Breast epithelium (tissue), 4 donors: ENCODE measurements at regions not wholly inside any gene's neighbourhood (a gene's known extent, or its start where the extent isn't known, plus 50 kb on each side); places are given as distances from the start of the nearest gene placed in this dataset.
"Not testable (repeated sequence)": the region's sequence is repeated elsewhere in the genome, so short reads cannot be mapped to it uniquely, and the experiment has no call there.

Source experiments
- DNase-seq, 2 donors: peaks; one replicate each; pipeline ENCODE4 v3.0.0-alpha.2; 2019; ENCODE audit warnings: low spot score in 2 of 2
- H3K27ac ChIP-seq, 2 donors: fragments of 200-600 bp; sonication (generic) in 1 of 2; one replicate each; pipeline ENCODE4 v1.5.1; 2016 to 2019; ENCODE audit warnings: mild to moderate bottlenecking in 1 of 2
- H3K27me3 ChIP-seq, 2 donors: fragments of 200-600 bp; sonication (generic) in 1 of 2; one replicate each; pipeline versions ENCODE4 v1.5.1 to v1.6.0; 2017 to 2019; ENCODE audit warnings: control low read depth in 1 of 2, mild to moderate bottlenecking in 1 of 2
- H3K36me3 ChIP-seq: fragments of 200-600 bp; one replicate; pipeline ENCODE4 v1.5.1; 2019
- H3K4me1 ChIP-seq, 2 donors: fragments of 200-600 bp; sonication (generic); one replicate each; pipeline ENCODE4 v1.5.1; 2016 to 2019; ENCODE audit warnings: control low read depth in 1 of 2
- H3K4me3 ChIP-seq, 3 donors: fragments of 200-600 bp; sonication (generic); 1 replicate in 2 of 3; 2 replicates in 1 of 3; pipeline ENCODE4 v1.5.1; 2016 to 2019; ENCODE audit warnings: mild to moderate bottlenecking in 3 of 3, moderate library complexity in 2 of 3
- H3K9me3 ChIP-seq, 2 donors: fragments of 200-600 bp; sonication (generic) in 1 of 2; one replicate each; pipeline ENCODE4 v1.5.1; 2016 to 2019; ENCODE audit warnings: control low read depth in 1 of 2
- POLR2A ChIP-seq: fragments of 450-650 bp; IDR thresholded peaks from one replicate; pipeline ENCODE4 v1.6.1; 2016; ENCODE audit warnings: antibody characterized with exemption, mild to moderate bottlenecking, moderate library complexity
- POLR2AphosphoS5 ChIP-seq, 3 donors: sonication (generic); formaldehyde crosslinking; IDR thresholded peaks; one replicate each; pipeline ENCODE4 v1.6.1; 2017; ENCODE audit warnings: antibody characterized with exemption in 3 of 3
- intact Hi-C: fragments of 100-400 bp; cut with DNase I; formaldehyde crosslinking; loops from one replicate; pipeline ENCODE4 v1.15.1; 2023; ENCODE audit warnings: low total_unique reads
- TF ChIP-seq, protein P1 (sequence below), 3 donors: fragments of 450-650 bp; IDR thresholded peaks; one replicate each; pipeline ENCODE4 v1.5.1; 2016 to 2017; ENCODE audit warnings: antibody characterized with exemption in 3 of 3, mild to moderate bottlenecking in 3 of 3, moderate library complexity in 3 of 3

DNA sequence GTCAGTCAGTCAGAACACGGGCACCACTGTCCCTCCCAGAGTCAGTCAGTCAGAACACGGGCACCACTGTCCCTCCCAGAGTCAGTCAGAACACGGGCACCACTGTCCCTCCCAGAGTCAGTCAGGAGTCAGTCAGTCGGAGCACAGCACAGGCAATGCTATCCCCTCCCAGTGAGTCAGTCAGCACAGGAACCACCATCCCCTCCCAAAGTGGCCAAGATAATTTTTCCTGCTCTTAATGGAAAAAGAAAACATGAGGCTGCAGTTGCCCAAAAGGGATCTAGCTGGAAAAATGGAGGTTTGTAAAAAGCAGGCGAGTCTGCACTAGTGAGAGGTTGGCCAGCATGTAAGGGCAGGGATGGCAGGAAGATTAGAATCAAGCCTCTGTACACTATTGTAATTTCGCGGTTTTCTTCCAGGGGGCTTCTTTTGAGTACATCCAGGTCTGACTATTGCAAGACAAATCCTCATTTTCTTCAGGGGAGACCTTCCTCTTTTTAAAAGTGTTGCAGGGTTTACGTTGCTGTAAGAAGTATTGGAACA lies 213.8 kb downstream of the SIPA1L2 start:
- Histone ChIP-seq H3K36me3 (no peaks in the 10 kb centered on the region), H3K27ac (no peak overlapping the region), H3K4me3 (peak overlapping the region in 1 of 3 donors; percentile 19), H3K9me3 (no peaks in the 10 kb centered on the region), H3K27me3 (no peaks in the 10 kb centered on the region), H3K4me1 (no peaks in the 10 kb centered on the region)
- intact Hi-C loops, result no loop called here
- TF ChIP-seq, protein P1, sequence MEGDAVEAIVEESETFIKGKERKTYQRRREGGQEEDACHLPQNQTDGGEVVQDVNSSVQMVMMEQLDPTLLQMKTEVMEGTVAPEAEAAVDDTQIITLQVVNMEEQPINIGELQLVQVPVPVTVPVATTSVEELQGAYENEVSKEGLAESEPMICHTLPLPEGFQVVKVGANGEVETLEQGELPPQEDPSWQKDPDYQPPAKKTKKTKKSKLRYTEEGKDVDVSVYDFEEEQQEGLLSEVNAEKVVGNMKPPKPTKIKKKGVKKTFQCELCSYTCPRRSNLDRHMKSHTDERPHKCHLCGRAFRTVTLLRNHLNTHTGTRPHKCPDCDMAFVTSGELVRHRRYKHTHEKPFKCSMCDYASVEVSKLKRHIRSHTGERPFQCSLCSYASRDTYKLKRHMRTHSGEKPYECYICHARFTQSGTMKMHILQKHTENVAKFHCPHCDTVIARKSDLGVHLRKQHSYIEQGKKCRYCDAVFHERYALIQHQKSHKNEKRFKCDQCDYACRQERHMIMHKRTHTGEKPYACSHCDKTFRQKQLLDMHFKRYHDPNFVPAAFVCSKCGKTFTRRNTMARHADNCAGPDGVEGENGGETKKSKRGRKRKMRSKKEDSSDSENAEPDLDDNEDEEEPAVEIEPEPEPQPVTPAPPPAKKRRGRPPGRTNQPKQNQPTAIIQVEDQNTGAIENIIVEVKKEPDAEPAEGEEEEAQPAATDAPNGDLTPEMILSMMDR (IDR thresholded peaks at IDR 0.05), result no peak
- DNase-seq, result no peak

DNA sequence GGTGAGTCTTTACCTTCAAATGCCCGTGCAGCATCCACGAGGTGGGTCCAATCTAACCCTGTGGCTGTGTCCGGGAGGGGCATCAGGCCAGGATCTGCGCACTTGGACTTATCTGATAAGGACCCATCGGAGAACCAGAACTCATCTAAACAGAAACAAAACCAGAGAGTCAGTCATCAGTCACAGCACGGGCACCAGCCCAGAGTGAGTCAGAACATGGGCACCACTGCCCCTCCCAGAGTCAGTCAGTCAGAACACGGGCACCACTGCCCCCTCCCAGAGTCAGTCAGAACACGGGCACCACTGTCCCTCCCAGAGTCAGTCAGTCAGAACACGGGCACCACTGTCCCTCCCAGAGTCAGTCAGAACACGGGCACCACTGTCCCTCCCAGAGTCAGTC lies 214.5 kb downstream of the SIPA1L2 start:
- H3K4me1 ChIP-seq, H3K36me3 ChIP-seq, H3K9me3 ChIP-seq, H3K27ac ChIP-seq, DNase-seq, H3K27me3 ChIP-seq, H3K4me3 ChIP-seq, intact Hi-C loops: not testable (repeated sequence)

DNA sequence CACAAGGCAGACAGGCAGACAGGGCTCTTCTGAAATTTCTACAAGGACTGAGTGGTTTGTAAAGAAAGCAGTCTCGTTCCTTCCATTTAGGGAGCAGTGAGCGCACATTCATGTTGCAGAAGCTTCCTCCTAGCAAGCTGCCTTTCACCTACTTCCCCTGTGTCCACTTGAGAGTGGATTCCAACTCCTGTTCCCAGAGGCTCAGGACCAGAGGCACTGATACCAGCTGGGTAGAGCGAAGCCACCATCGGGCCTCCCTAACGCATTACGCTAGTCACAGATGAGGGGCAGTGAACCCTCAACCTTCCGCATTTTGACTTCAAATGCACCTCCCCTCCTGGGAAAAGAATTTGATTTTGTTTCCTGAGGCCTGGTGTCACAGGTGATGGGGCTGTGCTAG lies 215.8 kb downstream of the SIPA1L2 start:
- H3K36me3 ChIP-seq, result no peaks in the 10 kb centered on the region
- H3K27ac ChIP-seq, result no peak overlapping the region
- no peaks in the 10 kb centered on the region for H3K4me1 ChIP-seq
- no peaks in the 10 kb centered on the region for H3K27me3 ChIP-seq
- H3K4me3 ChIP-seq, result no peak overlapping the region
- intact Hi-C loops, result no loop called here
- H3K9me3 ChIP-seq, result peaks cover 6 to 7% of the 10 kb centered on the region in 2 donors
- TF ChIP-seq, protein P1 (IDR thresholded peaks at IDR 0.05), result no peak
- no peak for TF ChIP-seq POLR2AphosphoS5 (IDR thresholded peaks at IDR 0.05)
- no peak for TF ChIP-seq POLR2A
- no peak for DNase-seq

DNA sequence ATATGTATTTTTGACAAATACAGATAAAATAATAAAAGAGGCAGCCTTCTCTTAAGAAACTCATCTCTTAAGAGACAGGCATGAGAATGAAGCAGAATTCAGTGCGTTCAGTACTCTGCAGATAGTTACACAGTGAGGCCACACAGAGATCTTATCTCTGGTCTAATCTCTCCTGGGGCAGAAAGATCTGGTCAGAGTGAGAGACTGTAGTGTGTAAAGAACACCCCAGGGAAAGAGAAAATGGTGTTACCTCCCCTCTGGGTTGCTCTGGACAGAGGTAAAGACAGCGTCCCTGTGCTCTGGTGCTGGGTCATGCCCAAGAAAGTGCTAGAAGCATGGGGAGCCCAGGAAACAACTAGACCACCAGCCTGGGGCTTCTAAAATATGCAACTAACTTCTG lies 216.3 kb downstream of the SIPA1L2 start:
- Histone ChIP-seq H3K9me3 (peaks cover 6 to 7% of the 10 kb centered on the region in 2 donors), H3K4me1 (no peaks in the 10 kb centered on the region), H3K4me3 (no peak overlapping the region), H3K27ac (no peak overlapping the region), H3K27me3 (no peaks in the 10 kb centered on the region), H3K36me3 (no peaks in the 10 kb centered on the region)
- TF ChIP-seq POLR2A (no peak), POLR2AphosphoS5 (IDR thresholded peaks at IDR 0.05) (no peak)
- TF ChIP-seq, protein P1 (IDR thresholded peaks at IDR 0.05), result no peak
- intact Hi-C loops, result no loop called here
- no peak for DNase-seq

DNA sequence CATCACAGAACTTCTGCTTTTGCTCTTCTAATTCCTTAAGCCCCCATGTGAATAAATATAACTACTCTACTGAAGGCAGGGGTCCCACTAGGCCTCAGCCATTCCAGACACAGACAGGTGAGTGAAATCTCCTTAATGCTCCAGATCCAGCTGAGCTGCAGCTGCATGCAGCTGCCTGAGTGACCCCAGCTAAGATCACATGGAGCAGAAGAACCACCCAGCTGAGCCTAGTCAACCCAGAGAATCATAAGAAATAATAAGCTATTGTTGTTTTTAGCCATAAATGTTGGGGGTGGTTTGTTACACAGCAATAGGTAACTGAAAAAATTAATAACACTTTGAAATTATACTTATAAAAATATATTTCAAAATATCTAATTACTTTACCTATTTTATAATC lies 220.3 kb downstream of the SIPA1L2 start:
- H3K4me3 ChIP-seq, result no peak overlapping the region
- H3K4me1 ChIP-seq, result no peaks in the 10 kb centered on the region
- no peaks in the 10 kb centered on the region for H3K36me3 ChIP-seq
- H3K9me3 ChIP-seq, result peaks cover 6 to 7% of the 10 kb centered on the region in 2 donors
- no peak overlapping the region for H3K27ac ChIP-seq
- TF ChIP-seq, protein P1 (IDR thresholded peaks at IDR 0.05), result no peak
- no peak for TF ChIP-seq POLR2AphosphoS5 (IDR thresholded peaks at IDR 0.05)
- TF ChIP-seq POLR2A, result no peak
- H3K27me3 ChIP-seq, result no peaks in the 10 kb centered on the region
- intact Hi-C loops, result no loop called here
- no peak for DNase-seq

DNA sequence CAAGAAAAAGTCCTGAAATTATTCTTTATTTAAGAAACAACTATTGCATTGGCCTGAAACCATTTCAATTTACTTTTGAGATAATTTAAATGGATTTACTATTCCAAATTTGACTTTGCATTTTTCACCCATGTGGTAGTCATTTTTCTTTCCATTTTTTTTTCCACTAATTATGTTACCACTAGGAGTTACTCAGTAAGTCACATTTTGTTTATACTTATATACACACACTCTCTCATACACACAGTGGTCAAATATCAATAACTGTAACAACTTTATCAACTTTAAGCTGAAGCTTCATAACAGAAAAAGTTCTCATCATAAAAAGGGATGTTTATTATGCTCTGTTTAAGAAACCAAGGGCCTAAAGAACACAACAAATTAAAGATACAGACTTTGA lies 222.8 kb downstream of the SIPA1L2 start:
- no peaks in the 10 kb centered on the region for H3K4me1 ChIP-seq
- H3K27ac ChIP-seq, result no peak overlapping the region
- peaks cover 6 to 7% of the 10 kb centered on the region in 2 donors for H3K9me3 ChIP-seq
- no peaks in the 10 kb centered on the region for H3K27me3 ChIP-seq
- intact Hi-C loops, result no loop called here
- DNase-seq, result no peak
- TF ChIP-seq, protein P1 (IDR thresholded peaks at IDR 0.05), result no peak
- TF ChIP-seq POLR2A (no peak), POLR2AphosphoS5 (IDR thresholded peaks at IDR 0.05) (no peak)
- H3K36me3 ChIP-seq, result no peaks in the 10 kb centered on the region
- H3K4me3 ChIP-seq, result no peak overlapping the region
